Mesothelial cell of epicardium (in vitro differentiated cells): ENCODE measurements at regions not wholly inside any gene's neighbourhood (a gene's known extent, or its start where the extent isn't known, plus 50 kb on each side); places are given as distances from the start of the nearest gene placed in this dataset.
A peak's percentile ranks its signal among the peaks of the same experiment; 100 is the strongest.

Experiments used
- DNase-seq, 2 experiments: peaks; one replicate each; pipeline ENCODE4 v3.0.0; 2021; ENCODE audit warnings: low spot score in 2 of 2; ENCODE audit not compliant: unreplicated experiment in 2 of 2
- H3K27ac Mint-ChIP-seq: 2 replicates; pipeline ENCODE4 v1.8.0; 2021; ENCODE audit warnings: mixed read lengths
- H3K27me3 Mint-ChIP-seq: 2 replicates; pipeline ENCODE4 v1.8.0; 2021; ENCODE audit warnings: low read depth, mixed read lengths
- H3K36me3 Mint-ChIP-seq: 2 replicates; pipeline ENCODE4 v1.8.0; 2021; ENCODE audit warnings: mixed read lengths
- H3K4me1 Mint-ChIP-seq: 2 replicates; pipeline ENCODE4 v1.8.0; 2021; ENCODE audit warnings: mixed read lengths
- H3K4me3 Mint-ChIP-seq: 2 replicates; pipeline ENCODE4 v1.8.0; 2021; ENCODE audit warnings: mild to moderate bottlenecking, moderate library complexity, mixed read lengths
- H3K9me3 Mint-ChIP-seq: 2 replicates; pipeline ENCODE4 v1.8.0; 2021; ENCODE audit warnings: mixed read lengths
- TF ChIP-seq, protein P1 (sequence below): fragments of 200-600 bp; sonication (generic); IDR thresholded peaks from one replicate; pipeline ENCODE4 v1.5.0; 2021; ENCODE audit warnings: antibody characterized with exemption; ENCODE audit not compliant: unreplicated experiment

DNA sequence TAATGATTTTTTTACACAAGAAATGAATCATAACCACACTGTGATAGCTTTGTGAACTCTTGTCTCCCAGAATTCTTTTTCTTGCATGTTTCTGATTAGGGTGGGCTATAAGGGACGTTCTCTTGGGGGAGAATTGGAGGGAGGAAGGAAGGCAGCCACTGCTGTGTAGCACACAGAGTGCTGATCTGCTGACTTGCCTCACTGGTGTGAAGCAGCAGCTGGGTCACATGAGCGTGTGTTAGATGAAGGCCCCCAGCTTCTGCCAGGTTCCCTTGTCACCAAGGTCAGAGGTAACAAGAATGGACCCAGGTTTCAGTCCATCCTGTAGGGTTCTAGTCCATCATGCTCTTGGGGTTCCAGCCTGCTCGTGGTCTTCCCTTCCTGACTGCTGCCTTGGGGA, 107.4 kb upstream of the GLI2 start:
- H3K4me1 Mint-ChIP-seq: peaks cover 23% of the 10 kb centered on the region
- no peaks in the 10 kb centered on the region for H3K36me3 Mint-ChIP-seq
- TF ChIP-seq, protein P1, sequence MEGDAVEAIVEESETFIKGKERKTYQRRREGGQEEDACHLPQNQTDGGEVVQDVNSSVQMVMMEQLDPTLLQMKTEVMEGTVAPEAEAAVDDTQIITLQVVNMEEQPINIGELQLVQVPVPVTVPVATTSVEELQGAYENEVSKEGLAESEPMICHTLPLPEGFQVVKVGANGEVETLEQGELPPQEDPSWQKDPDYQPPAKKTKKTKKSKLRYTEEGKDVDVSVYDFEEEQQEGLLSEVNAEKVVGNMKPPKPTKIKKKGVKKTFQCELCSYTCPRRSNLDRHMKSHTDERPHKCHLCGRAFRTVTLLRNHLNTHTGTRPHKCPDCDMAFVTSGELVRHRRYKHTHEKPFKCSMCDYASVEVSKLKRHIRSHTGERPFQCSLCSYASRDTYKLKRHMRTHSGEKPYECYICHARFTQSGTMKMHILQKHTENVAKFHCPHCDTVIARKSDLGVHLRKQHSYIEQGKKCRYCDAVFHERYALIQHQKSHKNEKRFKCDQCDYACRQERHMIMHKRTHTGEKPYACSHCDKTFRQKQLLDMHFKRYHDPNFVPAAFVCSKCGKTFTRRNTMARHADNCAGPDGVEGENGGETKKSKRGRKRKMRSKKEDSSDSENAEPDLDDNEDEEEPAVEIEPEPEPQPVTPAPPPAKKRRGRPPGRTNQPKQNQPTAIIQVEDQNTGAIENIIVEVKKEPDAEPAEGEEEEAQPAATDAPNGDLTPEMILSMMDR: no peak
- no peak overlapping the region for H3K27ac Mint-ChIP-seq
- DNase-seq: peak in 1 of 2 experiments; percentile 7
- peaks cover 30% of the 10 kb centered on the region for H3K27me3 Mint-ChIP-seq
- H3K4me3 Mint-ChIP-seq: no peak overlapping the region
- H3K9me3 Mint-ChIP-seq: peaks cover 10% of the 10 kb centered on the region

DNA sequence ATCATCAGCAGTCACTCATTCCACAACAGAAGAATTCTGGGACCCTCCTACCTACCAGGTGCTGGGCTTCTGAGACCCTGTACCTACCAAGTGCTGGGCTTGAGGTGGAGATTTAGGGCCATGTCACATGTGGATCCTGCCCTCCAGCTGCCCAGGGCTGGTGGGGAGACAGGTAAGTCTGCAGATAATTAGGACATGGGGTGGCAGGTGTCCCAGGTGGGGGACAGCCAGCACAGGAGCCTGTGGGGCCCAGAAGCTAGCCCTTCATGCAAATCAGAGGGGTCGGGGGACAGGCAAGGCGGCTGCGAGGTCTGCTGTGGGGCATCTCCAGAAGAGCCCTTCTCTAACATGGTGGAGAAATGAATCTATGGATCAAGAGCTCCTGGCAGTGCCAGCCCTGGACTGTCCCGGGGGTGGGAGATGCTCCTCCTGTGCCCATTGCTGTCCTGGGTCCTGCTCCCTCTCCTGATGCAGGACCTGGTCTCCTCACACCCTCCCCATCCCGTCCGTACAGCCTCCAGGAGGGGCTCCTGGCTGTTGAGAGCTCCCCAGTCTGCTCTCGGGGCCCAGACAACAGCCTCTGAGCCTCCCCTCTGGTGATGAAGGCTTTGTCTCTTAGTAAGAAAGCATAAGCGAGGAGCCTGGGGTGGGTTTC, 106.3 kb upstream of the GLI2 start:
- peaks cover 32% of the 10 kb centered on the region for H3K4me1 Mint-ChIP-seq
- H3K27me3 Mint-ChIP-seq: peaks cover 32% of the 10 kb centered on the region
- DNase-seq: peak in 1 of 2 experiments; percentile 35
- TF ChIP-seq, protein P1: no peak
- H3K27ac Mint-ChIP-seq: no peak overlapping the region
- H3K36me3 Mint-ChIP-seq: no peaks in the 10 kb centered on the region
- peaks cover 10% of the 10 kb centered on the region for H3K9me3 Mint-ChIP-seq
- no peak overlapping the region for H3K4me3 Mint-ChIP-seq

DNA sequence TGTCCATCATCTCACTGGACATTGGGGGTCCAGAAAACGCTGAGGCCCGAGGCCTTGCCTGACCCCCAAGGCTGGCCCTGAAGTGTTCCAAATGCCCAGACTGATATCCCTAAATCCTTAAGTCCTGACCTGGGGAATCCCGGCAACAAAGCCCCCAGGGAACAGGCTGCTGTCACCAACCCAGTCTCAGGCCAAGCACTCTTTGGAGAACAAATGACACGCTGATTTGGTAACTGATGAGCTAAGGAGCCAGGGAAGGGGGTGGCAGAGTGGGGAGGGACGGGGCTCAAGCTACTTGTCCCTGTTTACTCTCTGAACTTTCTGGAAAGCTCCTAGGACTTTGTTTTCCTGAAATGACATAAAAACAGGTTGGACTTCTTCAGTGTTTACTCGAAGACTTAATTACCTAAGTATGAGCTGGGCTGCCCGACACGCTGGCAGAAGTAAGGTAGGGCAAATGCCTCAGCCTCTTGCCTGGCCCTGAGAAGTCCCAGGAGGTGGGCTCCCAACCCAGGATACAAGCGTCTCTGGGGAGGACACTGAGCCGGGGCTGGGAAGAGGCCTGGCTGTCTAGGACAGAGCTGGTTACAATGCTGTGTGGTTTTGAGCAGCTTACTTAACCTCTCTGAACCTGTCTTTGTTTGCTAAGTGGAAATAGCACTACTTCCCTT, 105.5 kb upstream of the GLI2 start:
- no peaks in the 10 kb centered on the region for H3K36me3 Mint-ChIP-seq
- H3K9me3 Mint-ChIP-seq: peaks cover 10% of the 10 kb centered on the region
- DNase-seq: no peak
- H3K4me1 Mint-ChIP-seq: peaks cover 32% of the 10 kb centered on the region
- H3K4me3 Mint-ChIP-seq: no peak overlapping the region
- peaks cover 32% of the 10 kb centered on the region for H3K27me3 Mint-ChIP-seq
- no peak overlapping the region for H3K27ac Mint-ChIP-seq
- TF ChIP-seq, protein P1: no peak

DNA sequence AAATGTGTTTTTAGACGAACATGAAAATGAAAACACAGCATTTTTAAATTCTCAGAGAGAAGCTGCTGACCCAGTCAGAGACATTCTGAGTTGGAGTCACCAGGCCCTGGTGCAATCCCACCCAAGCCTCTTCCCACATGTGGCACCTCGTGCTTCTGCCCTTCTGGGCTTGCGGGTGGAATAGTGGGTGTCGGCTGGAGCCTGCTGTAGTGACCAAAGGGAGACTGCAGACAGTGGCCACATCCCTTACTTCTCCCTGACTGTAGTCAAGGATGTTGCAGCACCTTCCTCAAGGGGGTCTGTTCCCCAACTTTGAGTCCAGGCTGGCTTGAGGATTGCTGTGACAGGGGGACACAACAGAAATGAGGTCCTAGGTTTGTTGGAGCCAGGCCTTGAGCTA, 104.4 kb upstream of the GLI2 start:
- peaks cover 10% of the 10 kb centered on the region for H3K9me3 Mint-ChIP-seq
- TF ChIP-seq, protein P1: no peak
- no peak overlapping the region for H3K27ac Mint-ChIP-seq
- H3K4me3 Mint-ChIP-seq: no peak overlapping the region
- DNase-seq: no peak
- H3K4me1 Mint-ChIP-seq: peaks cover 32% of the 10 kb centered on the region
- peaks cover 36% of the 10 kb centered on the region for H3K27me3 Mint-ChIP-seq
- no peaks in the 10 kb centered on the region for H3K36me3 Mint-ChIP-seq

DNA sequence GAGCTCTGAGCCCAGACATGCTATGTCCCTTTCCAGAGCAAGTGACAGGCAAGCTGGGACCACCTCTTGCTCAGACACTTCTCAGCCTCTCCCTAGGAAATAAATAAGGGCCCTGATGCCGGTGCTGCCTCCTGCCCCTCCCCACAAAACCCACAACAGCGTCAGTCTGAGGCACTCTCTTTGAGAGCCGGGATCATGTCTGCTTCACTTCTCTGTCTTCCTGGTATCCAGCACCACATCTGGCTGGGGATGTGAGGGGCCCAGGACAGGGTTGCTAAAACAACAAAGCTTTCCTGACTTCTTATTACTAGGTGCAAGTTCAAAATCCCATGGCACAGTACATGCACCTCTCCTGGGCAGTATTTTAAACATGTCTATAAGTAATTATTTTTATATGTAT, 103.9 kb upstream of the GLI2 start:
- Mint-ChIP-seq H3K9me3 (peaks cover 10% of the 10 kb centered on the region), H3K27ac (peak overlapping the region; percentile 8), H3K36me3 (no peaks in the 10 kb centered on the region), H3K27me3 (peaks cover 35% of the 10 kb centered on the region), H3K4me1 (peaks cover 32% of the 10 kb centered on the region), H3K4me3 (no peak overlapping the region)
- DNase-seq: no peak
- TF ChIP-seq, protein P1: no peak
